Activated CD8-positive, alpha-beta T cell treated with anti-CD3 and anti-CD28 coated beads, Interleukin-2, amount 10 ng/mL, durations not matched to agents 7 days and 5 days (primary cell): ENCODE measurements at regions not wholly inside any gene's neighbourhood (a gene's known extent, or its start where the extent isn't known, plus 50 kb on each side); places are given as distances from the start of the nearest gene placed in this dataset.

Experiments
- ATAC-seq: fragments of 150-1000 bp; cut with Tn5 transposase; one replicate; pipeline ENCODE4 v1.10.0; 2021; ENCODE audit warnings: moderate library complexity
- CTCF ChIA-PET: fragments of 350-600 bp; sonication (Branson Sonifier 250); formaldehyde crosslinking; loops from one replicate; lab custom pipeline; 2021; ENCODE audit warnings: antibody characterized with exemption; lab: Charles Lee
- POLR2A ChIA-PET: fragments of 350-600 bp; sonication (Branson Sonifier 250); formaldehyde crosslinking; loops from one replicate; lab custom pipeline; 2021; ENCODE audit warnings: antibody characterized with exemption; lab: Charles Lee
- DNase-seq: peaks from one replicate; pipeline ENCODE4 v3.0.0-alpha.2; 2020
- H3K27ac Mint-ChIP-seq: one replicate; pipeline ENCODE4 v1.8.0; 2021; ENCODE audit warnings: mild to moderate bottlenecking, mixed read lengths
- H3K27me3 Mint-ChIP-seq: one replicate; pipeline ENCODE4 v1.8.0; 2021; ENCODE audit warnings: low read depth, mixed read lengths
- H3K36me3 Mint-ChIP-seq: one replicate; pipeline ENCODE4 v1.8.0; 2021; ENCODE audit warnings: low read depth, mixed read lengths
- H3K4me1 Mint-ChIP-seq: one replicate; pipeline ENCODE4 v1.8.0; 2021; ENCODE audit warnings: low read depth, mixed read lengths
- H3K4me3 Mint-ChIP-seq: one replicate; pipeline ENCODE4 v1.8.0; 2021; ENCODE audit warnings: mild to moderate bottlenecking, mixed read lengths
- H3K9me3 Mint-ChIP-seq: one replicate; pipeline ENCODE4 v1.8.0; 2022; ENCODE audit warnings: mixed read lengths; ENCODE audit not compliant: insufficient read depth

DNA sequence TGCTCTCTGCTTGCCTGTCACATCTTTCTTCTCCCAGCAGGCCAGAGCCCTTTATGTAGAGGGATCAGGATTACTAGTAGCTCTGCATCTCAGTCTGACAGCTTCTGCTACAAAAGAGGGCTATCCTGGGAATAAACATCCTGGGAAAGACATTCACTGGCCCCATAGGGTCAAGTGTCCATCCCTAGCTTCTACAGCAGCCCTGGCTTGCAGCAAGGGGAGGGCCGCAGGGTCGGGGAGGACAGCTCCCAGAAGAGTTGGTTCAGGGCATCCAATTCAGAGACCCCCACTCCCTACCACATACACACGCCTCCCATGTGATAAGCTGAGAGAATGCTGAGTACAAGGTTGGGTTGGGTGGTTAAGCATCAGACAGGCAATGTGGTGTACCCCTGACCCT lies 154.1 kb upstream of the PDE10A start:
- H3K4me1 Mint-ChIP-seq = no peaks in the 10 kb centered on the region
- peaks cover 17% of the 10 kb centered on the region for H3K27me3 Mint-ChIP-seq
- H3K27ac Mint-ChIP-seq = no peak overlapping the region
- no peaks in the 10 kb centered on the region for H3K9me3 Mint-ChIP-seq
- no peak for ATAC-seq
- ChIA-PET POLR2A (no interaction called here), CTCF (no interaction called here)
- DNase-seq = no peak
- no peaks in the 10 kb centered on the region for H3K36me3 Mint-ChIP-seq
- H3K4me3 Mint-ChIP-seq = no peak overlapping the region

DNA sequence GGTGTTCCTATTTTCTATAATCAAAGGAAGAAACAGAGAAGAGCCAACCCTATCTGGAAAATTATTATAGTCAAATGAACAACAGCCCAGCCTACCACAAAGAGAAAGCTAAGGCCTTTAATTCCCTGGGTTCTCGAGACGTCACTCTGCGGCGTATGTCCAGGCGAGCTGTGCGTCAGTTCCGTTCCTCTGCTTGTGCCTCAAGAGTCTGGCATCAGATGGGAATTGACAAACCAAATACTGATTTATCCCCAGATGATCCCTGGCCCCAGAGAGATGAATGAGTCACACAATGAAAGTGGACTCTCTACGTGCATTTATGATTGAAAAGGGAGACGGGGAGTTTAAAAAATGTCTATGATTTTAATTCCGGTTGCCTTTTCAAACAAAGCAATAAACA lies 151.6 kb upstream of the PDE10A start:
- POLR2A ChIA-PET = no interaction called here
- CTCF ChIA-PET = no interaction called here
- H3K9me3 Mint-ChIP-seq = no peaks in the 10 kb centered on the region
- no peak for ATAC-seq
- H3K4me3 Mint-ChIP-seq = no peak overlapping the region
- peaks cover 14% of the 10 kb centered on the region for H3K27me3 Mint-ChIP-seq
- H3K36me3 Mint-ChIP-seq = no peaks in the 10 kb centered on the region
- no peak overlapping the region for H3K27ac Mint-ChIP-seq
- no peaks in the 10 kb centered on the region for H3K4me1 Mint-ChIP-seq
- no peak for DNase-seq

DNA sequence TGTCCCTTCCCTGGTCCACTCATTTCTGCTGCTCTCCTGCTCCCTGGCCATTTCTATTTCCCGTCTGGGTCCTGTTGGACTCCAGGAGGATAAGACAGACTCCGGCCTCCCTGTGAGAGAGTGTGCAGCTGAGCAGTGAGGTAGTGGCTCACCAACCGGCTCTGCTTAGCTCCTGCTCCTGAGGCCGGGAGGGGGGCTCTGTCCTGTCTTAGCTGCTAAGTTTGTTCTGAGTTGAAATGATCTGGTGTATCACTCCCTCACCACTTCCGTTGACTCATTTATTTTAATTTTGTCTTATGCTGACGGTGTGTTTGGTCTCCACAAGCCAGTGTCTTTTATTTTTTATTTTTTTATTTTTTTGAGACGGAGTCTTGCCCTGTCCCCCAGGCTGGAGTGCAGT lies 148.5 kb upstream of the PDE10A start:
- H3K27me3 Mint-ChIP-seq = no peaks in the 10 kb centered on the region
- no peak overlapping the region for H3K4me3 Mint-ChIP-seq
- DNase-seq = no peak
- ChIA-PET POLR2A (no interaction called here), CTCF (no interaction called here)
- no peak overlapping the region for H3K27ac Mint-ChIP-seq
- ATAC-seq = no peak
- no peaks in the 10 kb centered on the region for H3K36me3 Mint-ChIP-seq
- H3K4me1 Mint-ChIP-seq = no peaks in the 10 kb centered on the region
- no peaks in the 10 kb centered on the region for H3K9me3 Mint-ChIP-seq

DNA sequence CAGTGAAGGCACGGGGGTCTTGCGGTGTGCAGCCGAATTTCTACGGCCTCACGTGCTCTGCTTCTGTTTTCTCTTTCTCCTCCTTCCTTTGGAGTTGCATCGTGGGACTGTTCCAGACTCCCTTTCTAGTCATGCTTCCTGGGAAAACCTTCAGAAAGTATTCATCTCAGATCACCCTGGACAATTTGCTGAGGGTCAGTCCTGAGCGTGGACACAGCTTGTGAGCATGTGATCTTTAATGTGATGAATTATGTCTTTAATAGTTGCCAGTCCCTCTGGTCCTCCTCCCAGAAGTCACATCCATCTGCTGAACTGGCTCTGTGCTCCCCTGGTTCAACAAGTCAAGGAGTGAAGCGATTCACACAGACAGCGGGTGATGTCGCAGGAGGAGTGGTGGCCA lies 145.0 kb upstream of the PDE10A start:
- no peaks in the 10 kb centered on the region for H3K9me3 Mint-ChIP-seq

DNA sequence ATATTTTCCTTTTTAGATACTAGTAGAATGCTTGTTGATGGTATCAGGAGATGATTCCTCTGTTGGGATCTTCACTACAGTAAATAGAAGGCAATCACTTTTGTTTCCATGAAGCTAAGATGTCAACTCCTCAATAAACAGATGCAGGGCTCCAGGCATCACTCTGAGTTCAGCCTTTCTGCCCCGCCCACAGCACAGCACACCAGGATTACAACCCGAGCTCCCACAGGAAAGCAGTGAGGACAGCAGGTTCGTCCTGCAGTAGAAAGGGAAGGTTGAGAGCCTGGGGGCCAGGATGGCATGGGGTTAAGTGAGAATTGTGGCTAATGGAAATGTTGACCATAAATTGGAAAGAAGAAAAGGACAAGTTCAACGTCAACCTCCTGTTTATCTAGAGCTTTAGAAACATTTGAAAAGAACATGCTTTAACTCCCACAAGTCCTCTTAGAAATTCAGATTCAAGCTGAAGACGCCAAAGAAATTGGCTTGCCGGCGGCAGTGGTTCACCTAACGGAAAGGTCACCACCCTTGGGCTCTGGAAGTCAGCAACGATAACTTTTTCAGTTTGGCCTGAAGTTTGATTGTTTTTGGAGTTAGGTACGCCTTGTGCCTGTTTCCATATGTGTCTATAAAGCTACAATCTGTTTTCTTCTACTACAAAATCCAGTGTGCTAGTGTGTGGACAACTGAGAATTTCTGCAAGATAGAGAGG lies 144.4 kb upstream of the PDE10A start:
- ATAC-seq = no peak
- Mint-ChIP-seq H3K4me3 (no peak overlapping the region), H3K27ac (no peak overlapping the region), H3K27me3 (peaks cover 23% of the 10 kb centered on the region), H3K36me3 (no peaks in the 10 kb centered on the region), H3K4me1 (peaks cover 4% of the 10 kb centered on the region), H3K9me3 (no peaks in the 10 kb centered on the region)
- no peak for DNase-seq
- POLR2A ChIA-PET = interaction anchor here (0.7 kb wide), 1 partner anchor 663 kb away, joined by 3 read pairs; no protein-coding TSS in a partner anchor
- CTCF ChIA-PET = no interaction called here

More for the DNA sequence above, 145.0 kb upstream of the PDE10A start:
- ChIA-PET CTCF (no interaction called here), POLR2A (interaction anchor here (0.7 kb wide), 1 partner anchor 663 kb away, joined by 3 read pairs; no protein-coding TSS in a partner anchor)
- ATAC-seq = no peak
- DNase-seq = no peak
- no peak overlapping the region for H3K4me3 Mint-ChIP-seq
- no peaks in the 10 kb centered on the region for H3K36me3 Mint-ChIP-seq
- no peak overlapping the region for H3K27ac Mint-ChIP-seq
- H3K27me3 Mint-ChIP-seq = peaks cover 22% of the 10 kb centered on the region
- peaks cover 4% of the 10 kb centered on the region for H3K4me1 Mint-ChIP-seq

DNA sequence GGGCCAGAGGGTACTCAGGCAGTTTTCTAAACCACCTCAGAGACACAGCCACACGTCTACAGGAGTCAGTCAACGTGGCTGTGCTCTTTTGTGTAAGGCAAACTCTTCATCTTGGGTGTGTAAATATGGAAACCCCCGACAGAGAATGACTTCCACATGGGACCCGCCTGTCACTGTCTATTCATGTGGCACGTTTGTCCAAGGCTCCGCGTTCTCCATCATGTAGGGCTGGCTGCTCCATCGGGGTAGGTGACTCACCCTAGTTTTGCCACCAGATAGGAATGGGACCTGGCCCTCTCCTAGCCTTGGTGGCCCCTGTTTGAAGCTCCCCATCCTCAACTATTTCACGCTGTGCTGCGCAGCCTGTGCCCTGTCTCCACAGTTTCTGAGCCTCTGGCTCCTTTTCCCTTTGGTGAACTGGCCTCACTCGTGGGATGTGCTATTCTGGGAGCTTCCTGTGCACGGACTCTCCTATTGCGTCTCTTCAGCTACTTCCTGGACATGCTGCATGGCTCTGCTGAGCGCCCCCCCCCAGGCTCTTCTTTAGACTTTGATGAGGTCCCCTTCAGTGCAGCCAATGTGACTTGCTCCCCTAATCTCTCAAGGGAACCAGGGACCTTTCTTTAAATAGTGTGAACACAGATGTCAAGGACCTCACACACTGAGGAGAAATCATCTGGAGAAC lies 143.2 kb upstream of the PDE10A start:
- H3K4me1 Mint-ChIP-seq = peaks cover 4% of the 10 kb centered on the region
- no peak overlapping the region for H3K4me3 Mint-ChIP-seq
- ATAC-seq (no peak), DNase-seq (no peak)
- no peak overlapping the region for H3K27ac Mint-ChIP-seq
- ChIA-PET CTCF (no interaction called here), POLR2A (no interaction called here)
- H3K36me3 Mint-ChIP-seq = no peaks in the 10 kb centered on the region
- peaks cover 23% of the 10 kb centered on the region for H3K27me3 Mint-ChIP-seq
- no peaks in the 10 kb centered on the region for H3K9me3 Mint-ChIP-seq

DNA sequence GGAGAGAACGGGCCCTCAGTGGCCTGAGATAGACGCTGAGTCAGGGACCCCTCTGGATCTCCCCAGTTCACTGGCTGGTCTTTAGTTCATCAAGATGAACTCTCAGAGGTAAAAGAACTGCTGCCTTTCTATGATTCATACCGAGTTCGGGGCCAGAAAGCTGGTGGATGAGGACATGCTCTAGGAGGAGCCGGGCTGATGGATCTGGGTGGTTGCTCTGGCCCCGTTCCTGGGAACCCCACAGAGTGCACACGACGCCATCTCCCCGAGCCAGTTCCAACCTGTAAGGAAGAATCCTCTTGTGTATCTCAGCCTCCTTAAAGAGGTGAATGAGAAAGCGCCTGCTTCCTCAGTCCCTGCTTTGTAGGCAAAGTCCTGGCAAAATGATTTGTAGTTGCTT lies 142.6 kb upstream of the PDE10A start:
- CTCF ChIA-PET = no interaction called here
- H3K4me1 Mint-ChIP-seq = peaks cover 4% of the 10 kb centered on the region
- H3K27me3 Mint-ChIP-seq = peaks cover 23% of the 10 kb centered on the region

DNA sequence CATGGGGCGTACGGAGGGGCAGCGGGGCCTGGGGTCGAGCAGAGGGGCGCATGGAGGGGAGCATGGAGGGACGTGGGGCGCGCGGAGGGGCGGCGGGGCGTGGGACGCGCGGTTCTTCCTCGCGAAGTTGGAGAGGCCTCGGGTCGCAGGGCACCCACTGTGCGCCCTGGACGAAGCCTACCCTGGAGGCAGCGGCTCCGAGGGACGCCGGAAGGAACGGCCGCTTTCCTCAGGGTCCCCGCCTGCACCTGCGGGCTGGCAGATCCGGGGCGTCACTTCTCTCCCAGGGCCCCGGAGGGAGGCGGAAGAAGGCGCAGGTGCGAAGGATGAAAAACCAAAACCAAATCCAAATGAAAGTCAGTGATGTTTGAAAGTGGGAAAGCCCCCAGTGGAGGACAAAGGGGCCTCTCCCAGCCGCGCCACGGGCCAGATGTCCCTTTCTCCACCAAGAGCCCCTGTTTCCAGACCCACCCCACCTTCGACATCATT lies 142.1 kb upstream of the PDE10A start:
- DNase-seq = no peak
- Mint-ChIP-seq H3K9me3 (no peaks in the 10 kb centered on the region), H3K27ac (no peak overlapping the region), H3K4me1 (peaks cover 4% of the 10 kb centered on the region), H3K4me3 (no peak overlapping the region), H3K27me3 (peaks cover 23% of the 10 kb centered on the region), H3K36me3 (no peaks in the 10 kb centered on the region)
- ATAC-seq = no peak
- CTCF ChIA-PET = no interaction called here
- POLR2A ChIA-PET = no interaction called here

More for the DNA sequence above, 142.6 kb upstream of the PDE10A start:
- Mint-ChIP-seq H3K9me3 (no peaks in the 10 kb centered on the region), H3K4me3 (no peak overlapping the region), H3K36me3 (no peaks in the 10 kb centered on the region), H3K27ac (no peak overlapping the region)
- ATAC-seq (no peak), DNase-seq (no peak)
- POLR2A ChIA-PET = no interaction called here

DNA sequence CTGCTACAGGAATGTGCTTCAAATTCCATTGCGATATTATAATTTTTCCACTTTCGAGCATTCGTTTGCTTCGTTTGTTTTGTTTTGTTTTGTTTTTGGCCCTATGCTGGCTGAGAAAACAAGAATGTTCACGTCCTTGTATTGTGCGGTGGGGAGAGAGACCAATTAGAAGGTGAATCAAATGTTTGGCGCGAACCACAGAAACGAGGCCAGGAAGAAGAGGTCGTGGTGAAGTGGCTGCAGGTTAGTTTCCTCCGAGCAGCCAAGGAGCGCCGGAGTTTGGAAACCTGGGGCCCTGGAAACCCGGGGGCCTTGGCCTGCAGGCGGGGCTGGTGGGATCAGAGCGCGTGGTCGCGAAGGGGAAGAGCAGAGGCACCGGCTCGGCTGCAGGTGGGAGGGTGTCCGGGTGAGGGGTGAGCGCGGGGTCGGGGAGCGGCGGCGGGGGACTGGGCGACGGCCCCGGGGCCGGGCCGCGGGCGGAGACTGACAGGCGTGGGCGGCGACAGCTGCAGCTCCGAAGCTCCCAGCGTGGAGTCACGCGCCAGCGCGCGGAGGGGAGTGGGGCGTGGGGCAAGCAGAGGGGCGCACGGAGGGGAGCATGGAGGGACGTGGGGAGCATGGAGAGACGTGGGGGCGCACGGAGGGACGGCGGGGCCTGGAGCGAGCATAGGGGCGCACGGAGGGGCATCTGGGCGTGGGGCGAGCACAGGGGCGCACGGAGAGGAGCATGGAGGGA lies 141.5 kb upstream of the PDE10A start:
- POLR2A ChIA-PET = no interaction called here
- CTCF ChIA-PET = no interaction called here
- Mint-ChIP-seq H3K4me3 (no peak overlapping the region), H3K27ac (no peak overlapping the region), H3K27me3 (peaks cover 23% of the 10 kb centered on the region), H3K36me3 (no peaks in the 10 kb centered on the region), H3K4me1 (peaks cover 4% of the 10 kb centered on the region), H3K9me3 (no peaks in the 10 kb centered on the region)
- ATAC-seq (no peak), DNase-seq (no peak)

DNA sequence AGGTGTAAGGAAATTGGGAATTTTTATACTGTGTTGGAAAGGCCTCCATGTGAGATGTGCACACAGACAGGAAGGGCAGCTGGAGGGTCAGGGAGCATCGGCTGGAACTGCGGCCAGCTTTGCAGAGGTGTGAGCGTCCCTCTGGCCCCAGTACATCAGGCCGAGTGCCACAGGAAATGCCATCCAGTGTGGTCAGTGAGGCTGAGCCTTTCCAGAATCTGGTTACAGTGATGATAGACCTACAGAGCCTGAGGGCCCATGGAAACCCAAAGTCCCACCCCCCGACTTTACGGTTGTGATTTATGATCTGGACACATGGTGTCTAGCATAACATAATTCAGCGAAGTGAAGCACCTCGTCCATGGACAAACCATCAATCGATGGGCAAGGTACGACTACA lies 137.3 kb upstream of the PDE10A start:
- H3K4me3 Mint-ChIP-seq = no peak overlapping the region
- POLR2A ChIA-PET = no interaction called here
- CTCF ChIA-PET = no interaction called here

DNA sequence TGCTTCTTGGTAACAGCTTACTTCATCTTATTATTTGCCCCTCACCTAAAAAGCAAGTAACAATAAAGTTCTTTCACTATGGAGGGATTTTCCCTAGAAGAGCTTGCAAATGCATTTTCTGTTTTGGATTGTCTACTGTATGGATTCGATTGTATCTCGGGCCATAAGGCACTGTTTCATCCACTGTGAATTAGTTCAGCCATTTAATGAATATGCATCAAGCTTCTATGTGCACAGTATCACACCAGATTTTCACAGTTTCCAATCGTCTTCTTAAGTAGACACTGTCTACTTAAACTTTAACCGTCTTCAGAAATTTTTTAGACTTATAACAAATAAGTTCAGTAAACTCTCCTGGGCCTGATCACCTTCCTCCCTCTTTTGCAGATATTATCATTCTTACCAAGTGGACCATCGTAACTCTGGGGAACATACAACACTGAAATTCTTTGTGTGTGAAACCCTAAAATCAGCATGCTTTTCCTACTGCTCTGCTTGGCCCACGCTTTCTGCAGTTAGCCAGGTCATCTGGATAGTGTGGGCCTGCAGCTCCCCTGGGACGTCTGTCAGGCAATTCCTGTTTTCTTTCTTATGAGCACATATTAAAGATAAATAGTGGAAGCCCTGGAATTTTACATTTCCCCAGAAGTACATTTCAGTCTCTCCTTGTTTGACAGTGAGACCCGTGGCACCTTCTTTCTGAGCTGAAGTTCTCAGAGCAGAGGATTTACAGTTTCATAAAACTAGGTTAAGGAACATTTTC lies 136.5 kb upstream of the PDE10A start:
- no peak overlapping the region for H3K4me3 Mint-ChIP-seq
- H3K27me3 Mint-ChIP-seq = peaks cover 13% of the 10 kb centered on the region
- no peak overlapping the region for H3K27ac Mint-ChIP-seq
- H3K36me3 Mint-ChIP-seq = no peaks in the 10 kb centered on the region
- POLR2A ChIA-PET = no interaction called here
- ATAC-seq (no peak), DNase-seq (no peak)
- no peaks in the 10 kb centered on the region for H3K9me3 Mint-ChIP-seq
- CTCF ChIA-PET = no interaction called here
- H3K4me1 Mint-ChIP-seq = peaks cover 4% of the 10 kb centered on the region

More for the DNA sequence above, 137.3 kb upstream of the PDE10A start:
- ATAC-seq (no peak), DNase-seq (no peak)
- no peaks in the 10 kb centered on the region for H3K36me3 Mint-ChIP-seq
- no peak overlapping the region for H3K27ac Mint-ChIP-seq
- H3K4me1 Mint-ChIP-seq = peaks cover 4% of the 10 kb centered on the region
- no peaks in the 10 kb centered on the region for H3K9me3 Mint-ChIP-seq
- H3K27me3 Mint-ChIP-seq = peaks cover 16% of the 10 kb centered on the region
